HUES64 (cell line): ENCODE measurements at regions not wholly inside any gene's neighbourhood (a gene's known extent, or its start where the extent isn't known, plus 50 kb on each side); places are given as distances from the start of the nearest gene placed in this dataset.

Experiments
- H3K27ac ChIP-seq: 2 replicates; pipeline ENCODE4 v1.7.0; 2013; ENCODE audit warnings: low read depth, low read length, inconsistent platforms
- H3K27me3 ChIP-seq: 2 replicates; pipeline ENCODE4 v1.6.1; 2013; ENCODE audit warnings: mild to moderate bottlenecking, low read length; ENCODE audit not compliant: insufficient read depth
- H3K36me3 ChIP-seq: 2 replicates; pipeline ENCODE4 v1.6.1; 2013; ENCODE audit warnings: mild to moderate bottlenecking, low read length; ENCODE audit not compliant: insufficient read depth
- H3K4me1 ChIP-seq: 2 replicates; pipeline ENCODE4 v1.6.1; 2013; ENCODE audit warnings: mild to moderate bottlenecking, low read length, moderate library complexity; ENCODE audit not compliant: insufficient read depth
- H3K4me3 ChIP-seq: 2 replicates; pipeline ENCODE4 v1.5.1; 2013; ENCODE audit warnings: mild to moderate bottlenecking, low read length, moderate library complexity
- H3K9ac ChIP-seq: 2 replicates; pipeline ENCODE4 v1.6.1; 2013; ENCODE audit warnings: mild to moderate bottlenecking, low read depth, low read length
- H3K9me3 ChIP-seq: 2 replicates; pipeline ENCODE4 v1.6.1; 2013; ENCODE audit warnings: low read depth, low read length; ENCODE audit not compliant: insufficient read depth
- WGBS: fragments of 150-250, 120-280 bp; methylation state at CpG from one replicate; pipeline ENCODE4 v1.1.7; 2013; ENCODE audit warnings: missing lambda C conversion rate; 5-methylcytosine and 5-hydroxymethylcytosine counted together

DNA sequence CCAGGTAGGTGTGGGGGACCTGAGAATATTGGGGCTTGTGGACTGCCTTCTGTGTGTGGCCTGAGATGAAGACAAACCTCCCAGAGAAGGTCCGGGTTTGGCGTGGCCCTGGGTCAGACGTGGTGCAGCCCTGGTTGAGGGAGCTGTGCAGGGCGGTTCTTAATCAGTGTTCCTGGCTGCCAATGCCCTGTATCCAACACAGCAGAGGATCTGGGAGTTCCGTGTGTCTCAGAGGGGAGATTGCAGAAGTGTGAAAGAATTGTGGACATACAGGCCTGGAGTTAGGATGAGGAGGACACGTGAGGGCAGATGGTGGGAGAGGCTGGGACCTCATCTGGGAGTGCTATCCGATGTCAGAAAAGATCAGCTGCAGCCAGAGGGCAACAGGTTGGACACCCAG is 102.0 kb upstream of the NECTIN1 start:
- Histone ChIP-seq H3K4me3 (no peak overlapping the region), H3K4me1 (peaks cover 10% of the 10 kb centered on the region; the same call in 1 of the 2 replicates), H3K36me3 (no peaks in the 10 kb centered on the region), H3K9me3 (0 out of 2 replicates have a peak, but pooled peaks cover under 1% of the 10 kb centered on the region), H3K27me3 (no peaks in the 10 kb centered on the region), H3K9ac (no peak overlapping the region), H3K27ac (no peak overlapping the region)
- 94% methylated on average over 7 of the region's 7 CpGs for WGBS

DNA sequence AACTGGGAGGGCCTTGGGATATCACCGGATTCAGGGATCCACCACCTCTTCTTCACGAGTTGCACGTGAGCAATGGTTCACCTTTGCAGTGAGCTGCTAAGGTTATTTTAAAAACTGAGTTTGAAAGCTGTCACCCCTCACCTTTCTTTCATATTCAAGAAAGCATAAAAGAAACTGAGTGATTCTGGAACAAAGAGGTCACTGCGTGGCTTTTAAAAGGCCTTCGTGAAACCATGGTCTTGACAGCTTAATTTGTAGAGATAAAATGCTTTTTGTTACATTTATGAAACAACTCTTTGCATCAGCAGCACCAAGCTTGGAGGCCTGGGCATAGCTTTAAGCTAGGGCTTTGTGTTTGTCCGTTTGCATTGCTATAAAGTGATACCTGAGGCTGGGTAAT is 101.4 kb upstream of the NECTIN1 start:
- H3K4me3 ChIP-seq: no peak overlapping the region
- H3K9me3 ChIP-seq: peaks cover 6% of the 10 kb centered on the region; the same call in 1 of the 2 replicates
- no peaks in the 10 kb centered on the region for H3K36me3 ChIP-seq
- no peak overlapping the region for H3K9ac ChIP-seq
- no peaks in the 10 kb centered on the region for H3K27me3 ChIP-seq
- WGBS: 90% methylated on average over 6 of the region's 6 CpGs
- no peak overlapping the region for H3K27ac ChIP-seq
- peaks cover 10% of the 10 kb centered on the region; the same call in 1 of the 2 replicates for H3K4me1 ChIP-seq

DNA sequence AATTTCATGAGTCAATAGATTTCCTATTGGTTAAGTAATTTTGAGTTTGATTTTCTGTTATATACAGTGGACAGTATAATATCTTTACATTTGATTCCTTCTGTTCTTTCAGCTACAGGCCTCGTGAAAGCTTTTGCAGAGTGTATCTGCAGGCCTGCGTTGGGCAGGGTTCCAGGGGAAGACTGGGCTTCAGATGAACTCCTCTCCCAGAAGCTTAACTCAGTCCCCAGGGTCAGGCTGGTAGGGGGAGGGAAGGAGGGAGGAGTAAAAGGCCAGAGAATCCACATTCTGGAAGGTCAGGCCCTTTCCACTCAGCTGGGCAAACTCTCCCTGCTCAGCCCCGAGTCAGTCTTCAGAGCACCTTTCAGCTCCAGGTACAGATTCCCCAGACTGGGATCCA is 100.4 kb upstream of the NECTIN1 start:
- Histone ChIP-seq H3K36me3 (no peaks in the 10 kb centered on the region), H3K4me3 (no peak overlapping the region), H3K9ac (no peak overlapping the region), H3K27me3 (no peaks in the 10 kb centered on the region), H3K4me1 (peaks cover 10% of the 10 kb centered on the region; the same call in 1 of the 2 replicates), H3K9me3 (peaks cover 11% of the 10 kb centered on the region; the same call in 1 of the 2 replicates), H3K27ac (no peak overlapping the region)
- WGBS: 87% methylated on average over 3 of the region's 3 CpGs

GRCh38 chr11:119828819-119829218 is 99.8 kb upstream of the NECTIN1 start:
- no peaks in the 10 kb centered on the region for H3K36me3 ChIP-seq
- H3K9me3 ChIP-seq: peaks cover 11% of the 10 kb centered on the region; the same call in 1 of the 2 replicates
- H3K4me3 ChIP-seq: no peak overlapping the region
- no peak overlapping the region for H3K9ac ChIP-seq
- no peaks in the 10 kb centered on the region for H3K27me3 ChIP-seq
- H3K4me1 ChIP-seq: peaks cover 10% of the 10 kb centered on the region; the same call in 1 of the 2 replicates
- H3K27ac ChIP-seq: no peak overlapping the region
- WGBS: 83% methylated on average over 2 of the region's 2 CpGs

DNA sequence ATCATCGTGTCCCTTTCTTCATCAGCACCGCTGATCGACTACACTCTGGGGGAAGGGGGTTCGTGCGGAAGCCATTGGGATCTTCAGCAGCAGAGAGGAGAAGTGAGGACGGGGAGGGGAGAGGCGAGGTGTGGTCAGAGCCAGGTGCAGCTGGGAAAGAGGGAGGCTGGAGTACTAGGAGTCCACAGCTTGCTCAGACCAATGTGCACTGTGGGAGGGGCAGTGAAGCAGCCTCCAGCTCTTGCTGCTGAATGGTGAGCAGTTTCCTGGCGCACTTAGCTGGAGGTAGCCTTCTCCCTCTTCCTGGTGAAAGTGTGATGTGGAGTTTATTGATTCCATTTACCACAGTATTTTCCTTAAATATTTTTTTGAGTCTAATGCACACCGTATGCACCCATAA is 99.0 kb upstream of the NECTIN1 start:
- 89% methylated on average over 8 of the region's 9 CpGs for WGBS
- Histone ChIP-seq H3K36me3 (no peaks in the 10 kb centered on the region), H3K4me1 (peaks cover 10% of the 10 kb centered on the region; the same call in 1 of the 2 replicates), H3K4me3 (no peak overlapping the region), H3K9me3 (peaks cover 11% of the 10 kb centered on the region; the same call in 1 of the 2 replicates), H3K27ac (no peak overlapping the region), H3K27me3 (no peaks in the 10 kb centered on the region), H3K9ac (no peak overlapping the region)

DNA sequence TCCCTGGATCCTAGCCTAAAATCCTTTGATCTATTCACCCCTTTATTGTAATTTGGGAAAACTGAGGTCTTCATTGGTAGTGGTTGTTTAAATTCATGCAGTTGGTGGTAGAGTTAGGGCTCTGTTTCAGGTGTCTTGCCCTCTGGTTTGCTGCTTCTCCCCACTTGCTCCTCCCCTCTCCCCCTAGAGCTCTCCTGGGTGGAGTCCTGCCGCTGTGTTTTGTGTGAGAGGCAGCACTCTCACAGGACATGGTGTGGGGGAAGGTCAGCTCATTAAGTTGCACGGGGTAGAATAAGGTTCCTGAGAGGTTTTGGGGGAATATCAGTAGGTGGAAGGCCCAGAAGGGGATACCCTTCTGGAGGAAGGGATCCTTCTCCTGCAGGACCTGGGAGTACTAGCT is 98.1 kb upstream of the NECTIN1 start:
- no peaks in the 10 kb centered on the region for H3K27me3 ChIP-seq
- peaks cover 6% of the 10 kb centered on the region; the same call in 1 of the 2 replicates for H3K4me1 ChIP-seq
- H3K36me3 ChIP-seq: no peaks in the 10 kb centered on the region
- H3K27ac ChIP-seq: no peak overlapping the region
- no peak overlapping the region for H3K4me3 ChIP-seq
- H3K9ac ChIP-seq: no peak overlapping the region
- H3K9me3 ChIP-seq: peaks cover 11% of the 10 kb centered on the region; the same call in 1 of the 2 replicates
- 24% methylated on average over 2 of the region's 2 CpGs for WGBS

DNA sequence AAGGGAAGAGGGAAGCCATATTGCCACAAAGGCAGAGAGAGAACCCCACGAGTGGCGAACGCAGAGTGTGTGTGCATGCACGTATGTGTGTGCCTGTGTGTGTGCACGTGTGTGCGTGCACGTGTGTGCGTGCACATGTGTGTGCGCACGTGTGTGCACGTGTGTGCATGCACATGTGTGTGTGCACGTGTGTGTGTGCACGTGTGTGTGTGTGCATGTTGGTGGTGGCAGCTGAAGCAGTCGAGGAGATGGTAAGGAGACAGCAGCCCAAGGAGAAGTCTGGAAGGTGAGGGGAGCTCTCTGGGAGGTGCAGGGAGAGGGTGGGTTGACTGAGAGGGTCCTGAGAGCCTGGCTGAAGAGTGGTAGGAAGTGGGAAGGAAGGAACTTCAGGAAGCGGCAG is 94.1 kb upstream of the NECTIN1 start:
- Histone ChIP-seq H3K36me3 (no peaks in the 10 kb centered on the region), H3K9me3 (peaks cover 11% of the 10 kb centered on the region; the same call in 1 of the 2 replicates), H3K4me1 (peaks cover 9% of the 10 kb centered on the region; the same call in 1 of the 2 replicates), H3K9ac (no peak overlapping the region), H3K4me3 (no peak overlapping the region), H3K27me3 (no peaks in the 10 kb centered on the region), H3K27ac (no peak overlapping the region)
- WGBS: 78% methylated on average over 15 of the region's 15 CpGs

- 46% methylated on average over 2 of the region's 2 CpGs for WGBS
- H3K4me1 ChIP-seq: peaks cover 19% of the 10 kb centered on the region
- no peaks in the 10 kb centered on the region for H3K27me3 ChIP-seq
- H3K27ac ChIP-seq: no peak overlapping the region
- no peaks in the 10 kb centered on the region for H3K36me3 ChIP-seq
- H3K9me3 ChIP-seq: no peaks in the 10 kb centered on the region
- H3K9ac ChIP-seq: no peak overlapping the region
- no peak overlapping the region for H3K4me3 ChIP-seq
Observed at GRCh38 chr11:119816660-119817059, 87.7 kb upstream of the NECTIN1 start.

GRCh38 chr11:119814766-119815165 is 85.8 kb upstream of the NECTIN1 start:
- Histone ChIP-seq H3K27me3 (no peaks in the 10 kb centered on the region), H3K4me3 (no peak overlapping the region), H3K9ac (no peak overlapping the region), H3K27ac (no peak overlapping the region), H3K9me3 (no peaks in the 10 kb centered on the region), H3K4me1 (peaks cover 23% of the 10 kb centered on the region), H3K36me3 (no peaks in the 10 kb centered on the region)

DNA sequence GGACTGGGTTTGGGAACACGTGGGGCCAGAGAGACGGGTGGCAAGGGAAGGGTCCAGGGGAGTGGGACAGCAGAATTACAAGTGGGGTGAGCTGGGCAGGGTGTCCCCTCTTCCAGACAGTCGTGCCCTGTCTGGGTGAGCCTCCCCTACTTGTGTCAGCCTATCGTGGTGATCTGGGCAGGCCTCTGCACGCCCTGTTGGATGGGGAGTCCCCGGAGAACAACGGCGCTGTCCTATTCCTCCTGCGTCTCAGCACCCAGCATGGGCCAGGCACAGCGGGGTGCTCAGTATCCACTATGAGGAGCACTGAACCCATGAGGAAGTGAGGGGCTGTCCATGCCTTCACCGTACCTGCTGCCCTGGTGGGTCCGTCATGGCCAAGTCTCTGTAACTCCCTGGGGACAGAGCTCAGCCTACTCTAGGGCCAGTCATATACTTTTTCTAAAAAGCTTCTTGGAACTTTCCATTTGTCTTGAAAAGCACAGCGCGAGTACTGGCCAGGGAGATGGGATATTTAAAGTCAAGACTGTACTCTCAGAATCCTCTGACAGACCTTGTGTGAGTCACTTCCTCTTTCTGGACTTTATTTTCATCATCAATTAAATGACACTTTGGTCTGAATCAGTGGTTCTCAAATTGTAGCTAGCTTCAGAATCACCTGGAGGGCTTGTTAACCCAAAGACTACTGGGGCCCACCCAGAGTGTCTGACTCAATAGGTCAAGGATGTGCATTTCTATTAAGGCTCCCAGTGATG is 81.7 kb upstream of the NECTIN1 start:
- no peak overlapping the region for H3K9ac ChIP-seq
- no peaks in the 10 kb centered on the region for H3K27me3 ChIP-seq
- no peak overlapping the region for H3K27ac ChIP-seq
- peaks cover 3% of the 10 kb centered on the region; the same call in 1 of the 2 replicates for H3K4me1 ChIP-seq
- no peaks in the 10 kb centered on the region for H3K36me3 ChIP-seq
- no peaks in the 10 kb centered on the region for H3K9me3 ChIP-seq
- 96% methylated on average over 14 of the region's 14 CpGs for WGBS
- no peak overlapping the region for H3K4me3 ChIP-seq

- H3K9me3 ChIP-seq: no peaks in the 10 kb centered on the region
- no peak overlapping the region for H3K9ac ChIP-seq
- H3K4me3 ChIP-seq: no peak overlapping the region
- H3K27me3 ChIP-seq: no peaks in the 10 kb centered on the region
- peaks cover 3% of the 10 kb centered on the region; the same call in 1 of the 2 replicates for H3K4me1 ChIP-seq
- H3K27ac ChIP-seq: no peak overlapping the region
- WGBS: 85% methylated on average over 7 of the region's 7 CpGs
- no peaks in the 10 kb centered on the region for H3K36me3 ChIP-seq
Observed at GRCh38 chr11:119809346-119809745, 80.3 kb upstream of the NECTIN1 start.
